HG03378 (cell line): ENCODE measurements at regions not wholly inside any gene's neighbourhood (a gene's known extent, or its start where the extent isn't known, plus 50 kb on each side); places are given as distances from the start of the nearest gene placed in this dataset.
"Not testable (repeated sequence)": the region's sequence is repeated elsewhere in the genome, so short reads cannot be mapped to it uniquely, and the experiment has no call there.

Source experiments
- ATAC-seq: cut with Tn5 transposase; IDR thresholded peaks from one replicate; pipeline ENCODE4 v1.9.1; 2021; ENCODE audit warnings: mild to moderate bottlenecking, moderate library complexity; ENCODE audit not compliant: unreplicated experiment

DNA sequence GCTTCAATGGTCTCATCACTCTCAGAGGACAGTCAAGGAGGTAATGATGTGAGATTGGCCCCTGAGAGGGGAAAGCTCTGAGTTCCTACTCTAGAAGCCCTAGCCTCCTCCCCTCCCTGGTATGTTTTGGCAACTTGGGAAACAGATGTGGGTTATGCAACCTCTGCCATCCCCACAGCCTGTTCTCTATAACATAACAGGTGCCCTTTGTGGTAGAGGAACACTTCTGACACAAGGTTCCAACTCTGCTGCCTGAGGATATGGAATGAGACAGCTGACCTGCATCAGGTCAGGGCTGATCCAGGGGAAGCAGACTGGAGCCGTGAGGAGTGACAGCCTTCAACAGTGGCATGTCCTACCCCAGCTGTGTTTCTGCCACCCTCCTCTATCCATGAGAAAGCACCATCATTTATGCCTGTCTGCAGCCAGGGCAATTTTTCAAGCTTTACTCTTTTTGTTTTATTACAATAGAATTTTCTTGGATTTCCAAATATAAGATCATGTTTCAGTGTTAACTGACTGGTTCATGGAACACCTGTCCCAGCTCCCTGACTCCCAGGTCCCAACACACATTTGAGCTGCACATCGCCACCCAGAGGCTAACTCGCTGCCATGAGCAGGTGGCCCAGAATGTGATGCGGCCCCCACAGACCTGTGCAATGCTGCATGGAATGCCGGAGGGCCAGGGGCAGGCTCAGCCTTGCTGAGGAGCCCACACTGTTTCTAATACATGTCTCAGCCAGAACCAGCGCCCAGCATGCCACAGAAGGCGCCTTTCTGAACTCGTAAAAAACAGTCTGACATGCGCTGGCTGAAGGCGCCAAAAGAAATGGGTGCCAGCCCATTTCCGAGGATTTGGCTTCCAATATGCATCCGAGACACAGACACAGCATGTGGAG lies 124.8 kb upstream of the CHST15 start:
- no peak for ATAC-seq

- ATAC-seq: no peak
These were observed 123.6 kb upstream of the CHST15 start for GRCh38 chr10:124217031-124217430.

GRCh38 chr10:124214610-124215375 lies 121.4 kb upstream of the CHST15 start:
- ATAC-seq: no peak

- no peak for ATAC-seq
These were observed 120.6 kb upstream of the CHST15 start for GRCh38 chr10:124213899-124214510.

DNA sequence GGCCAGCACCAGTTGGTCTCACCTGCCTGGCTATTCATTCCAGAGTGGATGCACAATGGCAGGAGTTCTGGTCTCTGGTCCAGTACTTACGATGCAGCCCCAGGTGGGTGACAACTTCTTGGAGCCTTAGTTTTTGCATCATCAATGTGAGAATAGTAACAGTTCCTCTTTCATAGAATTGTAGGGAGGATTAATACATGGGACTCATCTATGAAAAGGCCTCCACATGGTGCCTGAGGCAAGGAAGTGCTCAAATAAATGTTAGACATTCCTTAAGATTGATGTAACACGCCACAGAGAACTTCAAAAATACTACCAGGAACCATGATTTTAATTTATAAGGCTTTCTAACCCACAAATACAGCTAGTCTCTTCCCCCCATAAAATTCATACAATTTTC lies 120.1 kb upstream of the CHST15 start:
- ATAC-seq: no peak

GRCh38 chr10:124212702-124213101 lies 119.3 kb upstream of the CHST15 start:
- no peak for ATAC-seq

DNA sequence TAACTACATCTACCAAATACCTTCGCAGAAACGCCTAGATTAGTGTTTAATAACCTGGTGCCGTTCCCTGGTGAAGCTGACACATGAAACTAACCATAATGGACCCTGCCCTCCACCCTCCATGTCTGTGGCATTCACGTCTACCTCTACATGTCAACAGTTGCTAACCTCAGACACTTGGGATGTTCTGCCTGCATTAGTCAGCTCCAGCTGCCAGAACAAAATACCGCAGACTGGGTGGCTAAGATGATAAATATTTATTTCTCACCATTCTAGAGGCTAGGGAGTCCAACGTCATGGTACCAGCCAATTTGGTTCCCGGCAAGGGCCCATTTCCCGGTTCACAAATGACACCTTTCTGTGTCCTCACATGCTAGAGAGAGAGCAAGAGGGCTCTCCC lies 118.5 kb upstream of the CHST15 start:
- ATAC-seq: no peak

DNA sequence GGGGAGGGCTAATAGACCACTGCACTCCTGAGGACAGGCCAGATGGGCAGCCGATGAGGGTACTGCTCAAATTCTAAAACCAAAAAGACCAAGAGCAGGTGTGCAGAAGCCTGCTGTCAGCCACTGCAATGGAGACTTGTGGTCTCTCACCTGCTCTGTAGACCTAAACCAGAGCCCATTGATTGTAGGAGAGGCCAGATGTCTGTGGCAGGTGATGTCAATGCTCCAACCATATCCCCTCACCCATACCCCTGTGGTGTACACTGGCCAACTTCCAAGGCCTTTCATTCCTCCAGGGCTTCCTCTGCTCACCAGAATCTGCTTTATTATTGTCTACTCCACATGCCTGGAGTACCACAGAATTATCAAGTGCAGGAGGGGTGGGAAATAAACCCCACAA lies 116.9 kb upstream of the CHST15 start:
- no peak for ATAC-seq

GRCh38 chr10:124207391-124207790 lies 114.0 kb upstream of the CHST15 start:
- ATAC-seq: no peak

GRCh38 chr10:124206616-124207015 lies 113.2 kb upstream of the CHST15 start:
- no peak for ATAC-seq

DNA sequence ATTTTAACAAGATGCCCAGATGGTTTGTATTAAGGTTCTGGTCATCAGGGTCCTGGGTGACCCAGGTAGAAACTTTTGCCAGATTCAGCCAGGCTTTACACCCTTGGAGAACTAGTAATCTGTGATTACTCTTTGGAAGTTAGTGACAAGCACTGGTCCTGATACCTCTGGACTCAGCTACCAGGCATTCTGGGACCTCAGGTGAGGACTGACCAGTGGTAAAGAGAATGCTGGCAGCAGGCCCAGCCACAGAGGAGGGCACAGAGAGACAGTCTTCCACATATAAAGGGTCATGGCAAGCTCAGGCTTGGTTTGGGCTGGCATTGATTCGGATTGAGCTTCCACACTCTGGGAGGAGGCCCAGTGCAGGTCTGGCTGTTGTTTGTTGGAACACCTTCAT lies 112.0 kb upstream of the CHST15 start:
- no peak for ATAC-seq

DNA sequence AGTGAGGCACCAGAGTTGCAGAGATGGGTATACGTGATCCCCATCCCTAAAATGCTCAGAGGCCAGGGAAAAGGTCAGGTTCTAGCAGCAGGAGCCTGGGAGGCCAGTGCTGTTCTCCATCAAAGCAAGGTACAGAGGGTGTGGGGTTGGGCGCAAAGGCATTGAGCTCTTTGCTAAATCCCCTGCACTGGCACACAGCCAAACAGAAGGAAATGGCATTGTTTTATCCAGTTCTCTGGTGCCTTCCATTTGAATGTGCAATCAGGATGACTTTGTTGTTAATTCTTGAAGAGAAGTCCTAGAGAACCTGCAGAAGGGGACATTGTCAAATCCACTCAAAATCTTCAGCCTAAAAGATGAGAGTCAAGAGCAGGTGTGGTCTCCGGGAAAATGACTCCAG lies 111.3 kb upstream of the CHST15 start:
- ATAC-seq: no peak

DNA sequence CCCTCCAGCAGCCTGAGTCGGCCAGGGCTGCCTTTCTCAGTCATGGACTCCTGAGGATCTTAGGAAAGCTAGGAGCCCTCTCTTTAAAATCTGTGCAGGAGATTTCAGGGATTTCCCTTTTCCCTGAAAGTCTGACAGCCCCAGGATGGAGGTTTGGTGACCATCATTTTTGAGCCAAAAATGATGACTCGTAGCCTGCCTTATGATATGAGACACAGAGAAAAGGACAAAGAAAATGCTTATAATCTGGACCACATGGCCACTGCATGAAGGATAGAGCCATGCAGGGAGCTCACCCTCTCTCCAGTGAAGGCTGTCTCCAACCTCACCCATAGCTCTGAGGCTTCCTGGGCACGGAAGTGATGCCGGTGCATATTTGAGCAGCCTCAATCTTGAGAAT lies 106.6 kb upstream of the CHST15 start:
- no peak for ATAC-seq

DNA sequence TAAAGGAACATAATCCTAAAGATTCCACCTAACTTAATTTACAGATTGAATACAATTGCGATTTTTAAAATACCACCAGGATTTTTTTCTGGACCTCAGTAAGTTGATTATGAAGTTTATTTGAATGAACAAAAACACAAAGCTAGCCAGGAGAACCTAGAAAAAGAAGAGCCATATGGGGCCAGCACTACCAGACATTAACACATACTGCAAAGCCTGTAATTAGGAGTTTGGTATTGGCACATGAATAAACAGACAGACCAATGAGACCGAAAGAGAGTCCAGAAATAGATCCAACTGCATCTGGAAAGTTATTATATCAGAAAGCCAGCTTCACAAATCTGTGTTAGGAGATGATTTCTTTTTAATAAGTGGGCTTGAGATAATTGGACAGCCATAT lies 105.5 kb upstream of the CHST15 start:
- ATAC-seq: no peak

- ATAC-seq: no peak
These were observed 104.7 kb upstream of the CHST15 start for GRCh38 chr10:124198125-124198501.

DNA sequence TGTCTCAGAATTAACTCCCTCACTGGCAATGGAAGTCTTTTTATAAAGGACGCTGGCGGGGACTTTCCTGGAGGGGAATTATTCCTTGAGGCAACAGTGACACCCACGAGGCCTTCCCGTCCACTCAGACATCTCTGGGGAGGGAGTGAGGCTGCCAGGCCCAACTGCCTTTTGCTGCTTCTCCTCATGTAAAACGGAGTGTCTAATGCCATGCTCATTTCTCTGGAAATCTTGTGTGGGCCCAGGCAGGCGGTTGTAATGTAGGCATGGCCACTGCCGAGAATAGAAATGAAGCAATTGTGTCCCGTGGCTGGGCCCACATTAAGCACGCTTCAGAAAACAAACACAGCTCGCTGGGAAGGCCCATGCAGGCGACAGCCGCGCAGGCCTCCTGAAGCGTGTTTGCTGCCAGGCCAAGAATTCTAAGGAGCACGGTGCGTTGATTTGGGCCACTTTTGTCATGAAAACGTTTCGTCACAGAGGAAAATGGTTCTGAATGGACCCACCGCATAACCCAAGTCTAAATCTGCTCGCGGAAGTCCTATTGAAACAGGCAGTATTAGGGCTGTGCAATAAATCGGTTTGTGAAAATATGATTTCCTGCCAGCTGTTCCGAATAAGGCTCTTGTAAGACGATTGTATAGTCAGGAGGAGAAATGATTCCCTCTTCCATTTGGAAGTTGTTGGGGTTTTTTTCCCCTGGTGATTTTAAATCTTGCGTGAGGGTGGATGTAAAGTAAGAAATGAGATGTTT lies 104.2 kb upstream of the CHST15 start:
- ATAC-seq: no peak

DNA sequence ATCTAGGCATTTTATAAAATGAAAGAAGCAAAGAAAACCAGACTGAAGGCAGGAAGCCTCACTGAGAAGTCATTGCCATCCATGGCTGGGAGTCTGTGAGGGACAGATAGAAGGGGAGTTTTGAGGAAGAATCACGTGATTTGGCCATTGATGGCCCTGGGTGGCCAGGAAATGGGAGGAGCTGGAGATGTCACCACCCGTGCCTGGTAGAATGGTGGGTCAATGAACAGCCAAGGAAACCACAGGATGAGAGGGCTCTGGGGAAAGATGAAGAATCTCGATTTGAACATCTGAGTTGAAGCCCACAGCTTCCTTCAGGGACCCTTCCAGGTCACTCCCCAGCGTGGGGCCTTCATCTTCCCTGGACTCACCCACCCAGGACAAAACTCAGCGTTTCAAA lies 103.3 kb upstream of the CHST15 start:
- no peak for ATAC-seq

DNA sequence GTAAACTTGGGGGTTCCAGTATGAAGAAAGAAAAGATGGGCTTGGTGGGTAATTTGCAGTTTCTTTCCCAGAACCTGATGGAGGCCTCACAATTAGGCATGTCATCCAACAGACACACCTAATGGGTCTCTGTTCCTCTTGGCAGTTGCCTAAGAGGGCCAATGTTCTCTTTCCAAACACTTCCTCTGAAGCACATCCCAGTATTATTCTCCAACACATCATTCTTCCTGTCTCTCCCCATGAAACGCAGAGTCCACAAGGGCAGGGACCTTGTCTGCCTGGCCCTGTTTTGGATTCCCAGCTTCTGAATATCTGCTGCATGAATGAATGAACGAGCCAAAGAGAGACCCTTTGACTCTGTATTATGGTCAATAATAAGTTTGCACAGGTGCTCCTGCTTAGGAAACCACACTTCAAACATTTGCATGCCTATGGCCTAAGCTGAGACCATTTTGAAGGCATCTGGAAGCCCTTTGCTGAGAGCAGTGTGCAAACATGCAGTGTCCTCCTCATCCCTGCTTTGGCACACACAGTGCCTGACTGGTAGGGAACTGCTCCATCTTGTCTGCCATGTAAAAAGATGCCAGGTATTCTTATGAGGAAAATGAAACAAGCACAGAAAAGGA lies 100.9 kb upstream of the CHST15 start:
- ATAC-seq: no peak

GRCh38 chr10:124193309-124193696 lies 99.9 kb upstream of the CHST15 start:
- ATAC-seq: no peak

DNA sequence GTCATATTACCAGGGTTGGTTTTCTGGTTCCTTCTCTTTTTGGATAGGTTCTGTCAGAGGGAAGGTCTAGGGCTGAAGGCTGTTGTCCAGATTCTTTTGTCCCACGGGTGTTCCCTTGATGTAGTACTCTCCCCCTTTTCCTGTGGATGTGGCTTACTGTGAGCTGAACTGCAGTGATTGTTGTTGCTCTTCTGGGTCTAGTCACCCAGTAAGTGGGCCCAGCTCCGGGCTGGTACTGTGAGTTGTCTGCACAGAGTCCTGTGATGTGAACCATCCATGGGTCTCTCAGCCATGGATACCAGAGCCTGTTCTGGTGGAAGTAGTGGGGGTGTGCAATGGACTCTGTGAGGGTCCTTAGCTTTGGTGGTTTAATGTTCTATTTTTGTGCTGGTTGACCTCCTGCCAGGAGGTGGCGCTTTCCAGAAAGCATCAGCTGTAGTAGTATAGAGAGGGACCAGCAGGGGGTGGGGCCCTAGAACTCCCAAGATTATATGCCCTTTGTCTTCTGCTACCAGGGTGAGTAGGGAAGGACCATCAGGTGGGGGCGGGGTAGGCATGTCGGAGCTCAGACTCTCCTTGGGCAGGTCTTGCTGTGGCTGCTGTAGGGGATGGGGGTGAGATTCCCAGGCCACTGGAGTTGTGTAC lies 99.4 kb upstream of the CHST15 start:
- ATAC-seq: not testable (repeated sequence)
